ENCODE measurements at regions not wholly inside any gene's neighbourhood (a gene's known extent, or its start where the extent isn't known, plus 50 kb on each side); places are given as distances from the start of the nearest gene placed in this dataset.

- dilution Hi-C loops (cut with HindIII; ENCODE audit: low sequenced_read_pairs, unreplicated experiment), result no loop called here
- ChIA-PET CTCF (no interaction called here), POLR2A (ENCODE audit: unreplicated experiment) (no interaction called here)
- ATAC-seq (ENCODE audit: low read depth), result no peak
- Histone ChIP-seq H3K79me1 (ENCODE audit: low read depth in 1 of 2, low read length in 2 of 2) (no peaks in the 10 kb centered on the region), H2BK15ac (ENCODE audit: low read depth, low read length) (no peak overlapping the region), H2AK5ac (ENCODE audit: low read depth, low read length) (no peak overlapping the region), H3K27ac (ENCODE audit: insufficient read depth, low read length) (no peak overlapping the region), H3K14ac (replicated peaks; ENCODE audit: low read depth, low read length) (no peak overlapping the region), H3K9ac (ENCODE audit: low read depth, low read length) (no peak overlapping the region), H2BK5ac (ENCODE audit: low read depth, low read length, poor library complexity, severe bottlenecking) (no peak overlapping the region), H3K9me1 (ENCODE audit: insufficient read depth, low read length) (no peaks in the 10 kb centered on the region), H4K8ac (ENCODE audit: low read depth in 2 of 2, low read length in 2 of 2) (no peak overlapping the region), H3K56ac (ENCODE audit: extremely low read depth, insufficient read depth, low read length) (no peak overlapping the region), H2AFZ (replicated peaks; ENCODE audit: low read length, poor library complexity) (no peak overlapping the region), H4K91ac (ENCODE audit: insufficient read depth, low read depth, low read length) (no peak overlapping the region), H2BK20ac (ENCODE audit: low read depth, low read length) (no peak overlapping the region), H3K23ac (ENCODE audit: low read depth, low read length) (no peak overlapping the region), H3K4me1 (ENCODE audit: control insufficient read depth, insufficient read depth, low read length) (peaks cover 3% of the 10 kb centered on the region; the same call in 1 of the 2 replicates), H3K18ac (ENCODE audit: low read depth, low read length) (no peak overlapping the region), H3K36me3 (ENCODE audit: control insufficient read depth, insufficient read depth, low read length) (no peaks in the 10 kb centered on the region), H3K9me3 (ENCODE audit: control insufficient read depth, insufficient read depth, low read length) (no peaks in the 10 kb centered on the region), H4K5ac (ENCODE audit: low read depth, low read length) (no peak overlapping the region), H3K27me3 (ENCODE audit: control insufficient read depth, insufficient read depth, low read length) (no peaks in the 10 kb centered on the region), H3K4me2 (ENCODE audit: low read depth, low read length) (no peak overlapping the region), H2AK9ac (replicated peaks; ENCODE audit: low read depth, low read length, poor library complexity) (no peak overlapping the region), H4K20me1 (ENCODE audit: insufficient read depth, low read length) (no peaks in the 10 kb centered on the region), H3K4me3 (ENCODE audit: insufficient read depth, low read depth, low read length) (no peak overlapping the region), H3K4ac (ENCODE audit: low read depth, low read length) (no peak overlapping the region), H2BK120ac (ENCODE audit: low read depth, low read length) (no peak overlapping the region)
- in situ Hi-C loops (cut with MboI; ENCODE audit: low sequenced_read_pairs), result no loop called here
- WGBS, 2 experiments (ENCODE audit: extremely low coverage in 2 of 2, insufficient read length in 1 of 2), result no CpG with 5 or more reads among the region's 5 CpGs
- BruUV-seq (replicated peaks), result no TSS peak
- no peak for TF ChIP-seq ELK1 (IDR thresholded peaks at IDR 0.05; ENCODE audit: borderline replicate concordance, low read depth, low read length)
- TF ChIP-seq MAZ (IDR thresholded peaks at IDR 0.05; ENCODE audit: borderline replicate concordance, low read depth, low read length), result no peak
- TF ChIP-seq FOS (IDR thresholded peaks at IDR 0.05; ENCODE audit: low read depth, low read length), result no peak
- TF ChIP-seq SMC3 (IDR thresholded peaks at IDR 0.05; ENCODE audit: low read depth, low read length), result no peak
- TF ChIP-seq CEBPB (IDR thresholded peaks at IDR 0.05; ENCODE audit: low read depth, low read length), result no peak
- no peak for TF ChIP-seq POLR2A (IDR thresholded peaks at IDR 0.05; ENCODE audit: low read depth, low read length)
- no peak for TF ChIP-seq RCOR1 (IDR thresholded peaks at IDR 0.05; ENCODE audit: insufficient replicate concordance, low read length)
- TF ChIP-seq USF2 (IDR thresholded peaks at IDR 0.05; ENCODE audit: low read depth, low read length), result no peak
- no peak for TF ChIP-seq RAD21 (IDR thresholded peaks at IDR 0.05; ENCODE audit: low read length)
- no peak for TF ChIP-seq MAFK (IDR thresholded peaks at IDR 0.05; ENCODE audit: low read depth, low read length)
- intact Hi-C loops (cut with micrococcal nuclease), result no loop called here
- DNase-seq, result no peak
Measured at GRCh38 chr13:106402866-106403265, 132.6 kb downstream of the EFNB2 start.

Data from IMR-90 (cell line).